OCI-LY7 (cell line): ENCODE measurements at regions not wholly inside any gene's neighbourhood (a gene's known extent, or its start where the extent isn't known, plus 50 kb on each side); places are given as distances from the start of the nearest gene placed in this dataset.

Experiments
- BruUV-seq: library from RNA; stranded (reverse); fragments of 400-500 nt; replicated peaks from 2 replicates; lab custom pipeline; 2021; lab: Mats Ljungman, UMichigan
- CTCF ChIA-PET: fragments of 300-600 bp; sonication (Branson Sonifier 250); formaldehyde crosslinking; loops from one replicate; lab custom pipeline; 2022; ENCODE audit warnings: antibody characterized with exemption; ENCODE audit not compliant: unreplicated experiment; lab: Charles Lee
- POLR2A ChIA-PET: fragments of 300-600 bp; sonication (Branson Sonifier 250); formaldehyde crosslinking; loops from one replicate; lab custom pipeline; 2022; ENCODE audit warnings: antibody characterized with exemption; lab: Charles Lee
- DNase-seq: peaks from one replicate; pipeline ENCODE4 v3.0.0-alpha.2; 2015; ENCODE audit warnings: low spot score
- H2AFZ ChIP-seq: fragments of 200-600 bp; sonication (generic), shearing (Covaris generic); 2 replicates; pipeline ENCODE4 v1.6.1; 2014; ENCODE audit warnings: mild to moderate bottlenecking, antibody characterized with exemption, low read length, moderate library complexity
- H3K27ac ChIP-seq: fragments of 200-600 bp; sonication (generic); 2 replicates; pipeline ENCODE4 v1.5.1; 2014; ENCODE audit warnings: mixed run types, low read depth, mild to moderate bottlenecking, moderate library complexity, low read length, inconsistent platforms; ENCODE audit not compliant: poor library complexity, severe bottlenecking
- H3K36me3 ChIP-seq: fragments of 200-600 bp; sonication (generic); 2 replicates; pipeline ENCODE4 v1.6.1; 2014; ENCODE audit warnings: mild to moderate bottlenecking, antibody characterized with exemption, low read length, moderate library complexity, mixed read lengths; ENCODE audit not compliant: insufficient read depth
- H3K4me1 ChIP-seq: fragments of 200-600 bp; sonication (generic); 2 replicates; pipeline ENCODE4 v1.5.1; 2014; ENCODE audit warnings: mild to moderate bottlenecking, low read length; ENCODE audit not compliant: insufficient read depth, poor library complexity, severe bottlenecking
- H3K4me2 ChIP-seq: fragments of 200-600 bp; sonication (generic); 2 replicates; pipeline ENCODE4 v1.6.1; 2014; ENCODE audit warnings: mild to moderate bottlenecking, low read length
- H3K4me3 ChIP-seq: fragments of 200-600 bp; sonication (generic); 2 replicates; pipeline ENCODE4 v1.5.1; 2014; ENCODE audit warnings: mild to moderate bottlenecking, low read depth, low read length; ENCODE audit not compliant: poor library complexity, severe bottlenecking
- H3K79me2 ChIP-seq: fragments of 200-600 bp; sonication (generic); 2 replicates; pipeline ENCODE4 v1.6.1; 2016; ENCODE audit warnings: low read depth, mild to moderate bottlenecking, low read length, moderate library complexity, mixed read lengths; ENCODE audit not compliant: insufficient read depth
- H3K9me2 ChIP-seq: fragments of 200-600 bp; sonication (generic); 2 replicates; pipeline ENCODE4 v1.6.1; 2016; ENCODE audit warnings: mild to moderate bottlenecking, low read length, mixed read lengths; ENCODE audit not compliant: insufficient read depth
- H3K9me3 ChIP-seq: fragments of 200-600 bp; sonication (generic); 2 replicates; pipeline ENCODE4 v1.6.1; 2014; ENCODE audit warnings: mild to moderate bottlenecking, mixed run types, low read length, mixed read lengths
- H4K20me1 ChIP-seq: fragments of 200-600 bp; sonication (generic); 2 replicates; pipeline ENCODE4 v1.6.1; 2014; ENCODE audit warnings: mild to moderate bottlenecking, antibody characterized with exemption, low read length, moderate library complexity, mixed read lengths; ENCODE audit not compliant: insufficient read depth
- CTCF ChIP-seq: fragments of 200-600 bp; sonication (generic); conservative IDR thresholded peaks from 2 replicates; pipeline ENCODE4 v1.5.1; 2014; ENCODE audit warnings: mild to moderate bottlenecking, antibody characterized with exemption, low read length, moderate library complexity, mixed read lengths
- EZH2phosphoT487 ChIP-seq: fragments of 200-600 bp; sonication (generic); IDR thresholded peaks from 2 replicates; pipeline ENCODE4 v1.6.1; 2018; ENCODE audit warnings: low read depth, borderline replicate concordance, mild to moderate bottlenecking, mixed run types, antibody characterized with exemption, low read length, moderate library complexity, mixed read lengths
- intact Hi-C: fragments of 100-400 bp; cut with micrococcal nuclease; formaldehyde crosslinking; loops from one replicate; pipeline ENCODE4 v1.10.0; 2022; ENCODE audit not compliant: unreplicated experiment

- TF ChIP-seq EZH2phosphoT487 (no peak), CTCF (no peak)
- DNase-seq: no peak
- no peak overlapping the region for H3K4me2 ChIP-seq
- H3K27ac ChIP-seq: no peak overlapping the region
- H4K20me1 ChIP-seq: no peaks in the 10 kb centered on the region
- ChIA-PET POLR2A (interaction anchor here (0.5 to 3.6 kb wide), 3 partner anchors 12 to 106 kb away, joined by 3 to 18 read pairs (median 3); no protein-coding TSS in a partner anchor), CTCF (no interaction called here)
- H3K79me2 ChIP-seq: no peaks in the 10 kb centered on the region
- no peak overlapping the region for H3K4me3 ChIP-seq
- no peaks in the 10 kb centered on the region for H3K4me1 ChIP-seq
- intact Hi-C loops: no loop called here
- H3K9me2 ChIP-seq: no peaks in the 10 kb centered on the region
- no TSS peak for BruUV-seq
- H3K36me3 ChIP-seq: no peaks in the 10 kb centered on the region
- no peak overlapping the region for H2AFZ ChIP-seq
- H3K9me3 ChIP-seq: no peaks in the 10 kb centered on the region
These were observed 300.3 kb upstream of the ID4 start for GRCh38 chr6:19536838-19537237.

GRCh38 chr6:19538096-19538495 is 299.1 kb upstream of the ID4 start:
- no peak for DNase-seq
- Histone ChIP-seq H3K9me2 (no peaks in the 10 kb centered on the region), H3K9me3 (no peaks in the 10 kb centered on the region), H2AFZ (no peak overlapping the region), H4K20me1 (no peaks in the 10 kb centered on the region), H3K4me3 (no peak overlapping the region), H3K4me1 (no peaks in the 10 kb centered on the region), H3K4me2 (no peak overlapping the region), H3K79me2 (no peaks in the 10 kb centered on the region), H3K27ac (no peak overlapping the region), H3K36me3 (no peaks in the 10 kb centered on the region)
- BruUV-seq: no TSS peak
- no peak for TF ChIP-seq CTCF
- CTCF ChIA-PET: interaction anchor here (0.5 to 0.6 kb wide), 2 partner anchors 300 to 1215 kb away, joined by 3 to 5 read pairs; no protein-coding TSS in a partner anchor
- POLR2A ChIA-PET: interaction anchor here (0.6 to 3.6 kb wide), 3 partner anchors 9 to 81 kb away, joined by 3 to 18 read pairs (median 3); no protein-coding TSS in a partner anchor
- intact Hi-C loops: no loop called here

- Histone ChIP-seq H3K36me3 (no peaks in the 10 kb centered on the region), H3K4me2 (no peak overlapping the region), H3K27ac (no peak overlapping the region), H4K20me1 (no peaks in the 10 kb centered on the region), H3K9me2 (no peaks in the 10 kb centered on the region), H3K4me1 (peaks cover 18% of the 10 kb centered on the region), H3K79me2 (no peaks in the 10 kb centered on the region), H3K4me3 (no peak overlapping the region), H2AFZ (no peak overlapping the region), H3K9me3 (peaks cover under 1% of the 10 kb centered on the region; the same call in 1 of the 2 replicates)
- ChIA-PET CTCF (no interaction called here), POLR2A (interaction anchor here (0.5 to 3.0 kb wide), 3 partner anchors 10 to 1265 kb away, joined by 3 to 18 read pairs (median 3); no protein-coding TSS in a partner anchor)
- BruUV-seq: no TSS peak
- TF ChIP-seq CTCF (no peak), EZH2phosphoT487 (no peak)
- intact Hi-C loops: loop anchor here (5.0 kb wide), 1 partner anchor 305 kb away; no protein-coding TSS in a partner anchor
- DNase-seq: no peak
These were observed 289.7 kb upstream of the ID4 start for GRCh38 chr6:19547507-19547906.
